ENCODE measurements at regions not wholly inside any gene's neighbourhood (a gene's known extent, or its start where the extent isn't known, plus 50 kb on each side); places are given as distances from the start of the nearest gene placed in this dataset.

DNA sequence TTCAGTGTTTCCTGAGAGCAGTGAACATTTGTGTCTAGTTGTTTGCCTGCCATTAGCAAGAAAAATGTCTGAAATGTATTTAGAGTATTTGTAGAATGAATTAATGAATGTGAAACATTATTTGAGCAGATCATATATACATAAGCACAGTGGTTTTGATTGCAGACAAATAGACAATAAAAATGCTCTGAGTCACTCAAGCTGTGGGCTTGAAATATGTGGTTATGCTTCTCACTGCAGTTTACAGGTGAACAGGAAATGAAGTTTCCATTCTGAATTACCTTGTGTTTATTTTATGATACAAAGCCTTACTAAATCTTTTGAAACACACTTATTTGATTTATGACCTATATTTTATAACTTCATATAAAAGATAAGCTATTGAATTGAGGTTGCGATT lies 827.7 kb downstream of the TMTC2 start:
- TF ChIP-seq, protein P1, sequence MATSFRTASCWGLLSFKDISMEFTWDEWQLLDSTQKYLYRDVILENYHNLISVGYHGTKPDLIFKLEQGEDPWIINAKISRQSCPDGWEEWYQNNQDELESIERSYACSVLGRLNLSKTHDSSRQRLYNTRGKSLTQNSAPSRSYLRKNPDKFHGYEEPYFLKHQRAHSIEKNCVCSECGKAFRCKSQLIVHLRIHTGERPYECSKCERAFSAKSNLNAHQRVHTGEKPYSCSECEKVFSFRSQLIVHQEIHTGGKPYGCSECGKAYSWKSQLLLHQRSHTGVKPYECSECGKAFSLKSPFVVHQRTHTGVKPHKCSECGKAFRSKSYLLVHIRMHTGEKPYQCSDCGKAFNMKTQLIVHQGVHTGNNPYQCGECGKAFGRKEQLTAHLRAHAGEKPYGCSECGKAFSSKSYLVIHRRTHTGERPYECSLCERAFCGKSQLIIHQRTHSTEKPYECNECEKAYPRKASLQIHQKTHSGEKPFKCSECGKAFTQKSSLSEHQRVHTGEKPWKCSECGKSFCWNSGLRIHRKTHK (tag by site-specific recombination; IDR thresholded peaks at IDR 0.05): no peak
- TF ChIP-seq ZNF624 (tag by site-specific recombination; IDR thresholded peaks at IDR 0.05) (no peak), ZNF792 (tag by site-specific recombination; IDR thresholded peaks at IDR 0.05) (no peak), ZNF18 (tag by site-specific recombination; IDR thresholded peaks at IDR 0.05) (no peak)
- no peak overlapping the region for H3K27ac ChIP-seq (ENCODE audit: extremely low read depth, low read depth, low read length)
- H3K4me3 ChIP-seq (ENCODE audit: low read depth, low read length): no peak overlapping the region
- no peaks in the 10 kb centered on the region for H3K36me3 ChIP-seq (ENCODE audit: control insufficient read depth in 2 of 2, insufficient read depth in 1 of 2, low read length in 2 of 2)
- ChIA-PET POLR2A (no interaction called here), CTCF (no interaction called here)
- H3K9me3 ChIP-seq (ENCODE audit: control insufficient read depth, insufficient read depth, low read depth, low read length): no peaks in the 10 kb centered on the region
- H3K4me1 ChIP-seq (ENCODE audit: control insufficient read depth, insufficient read depth, low read length): no peaks in the 10 kb centered on the region

DNA sequence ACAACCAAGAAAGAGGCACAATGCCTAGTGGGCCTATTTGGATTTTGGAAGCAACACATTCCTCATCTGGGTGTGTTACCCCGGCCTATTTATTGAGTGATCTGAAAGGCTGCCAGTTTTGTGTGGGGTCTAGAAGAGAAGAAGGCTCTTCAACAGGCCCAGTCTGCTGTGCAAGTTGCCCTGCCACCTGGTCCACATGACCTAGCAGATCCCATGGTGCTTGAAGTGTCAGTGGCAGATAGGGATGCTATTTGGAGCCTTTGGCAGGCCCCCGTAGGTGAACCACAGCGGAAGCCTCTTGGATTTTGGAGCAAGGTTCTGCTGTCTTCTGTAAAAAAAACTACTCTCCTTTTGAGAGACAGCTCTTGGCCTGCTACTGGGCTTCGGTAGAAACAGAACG lies 820.1 kb downstream of the TMTC2 start:
- no peaks in the 10 kb centered on the region for H3K36me3 ChIP-seq (ENCODE audit: control insufficient read depth in 2 of 2, insufficient read depth in 1 of 2, low read length in 2 of 2)
- H3K27ac ChIP-seq (ENCODE audit: extremely low read depth, low read depth, low read length): no peak overlapping the region
- no peaks in the 10 kb centered on the region for H3K9me3 ChIP-seq (ENCODE audit: control insufficient read depth, insufficient read depth, low read depth, low read length)
- H3K4me3 ChIP-seq (ENCODE audit: low read depth, low read length): no peak overlapping the region
- TF ChIP-seq ZBTB48 (tag by site-specific recombination; IDR thresholded peaks at IDR 0.05): no peak
- no peak for TF ChIP-seq ZNF76 (tag by site-specific recombination; IDR thresholded peaks at IDR 0.05; ENCODE audit: borderline replicate concordance, low read depth)
- TF ChIP-seq ZNF629 (tag by site-specific recombination; IDR thresholded peaks at IDR 0.05): no peak
- TF ChIP-seq EGR2 (tag by site-specific recombination; IDR thresholded peaks at IDR 0.05; ENCODE audit: low read depth): no peak
- TF ChIP-seq ZBTB8A (tag by site-specific recombination; IDR thresholded peaks at IDR 0.05): no peak
- TF ChIP-seq HOXC10 (CRISPR knock-in tag; IDR thresholded peaks at IDR 0.05): no peak
- no peak for TF ChIP-seq BCL6B (tag by site-specific recombination; IDR thresholded peaks at IDR 0.05)
- TF ChIP-seq, protein P2, sequence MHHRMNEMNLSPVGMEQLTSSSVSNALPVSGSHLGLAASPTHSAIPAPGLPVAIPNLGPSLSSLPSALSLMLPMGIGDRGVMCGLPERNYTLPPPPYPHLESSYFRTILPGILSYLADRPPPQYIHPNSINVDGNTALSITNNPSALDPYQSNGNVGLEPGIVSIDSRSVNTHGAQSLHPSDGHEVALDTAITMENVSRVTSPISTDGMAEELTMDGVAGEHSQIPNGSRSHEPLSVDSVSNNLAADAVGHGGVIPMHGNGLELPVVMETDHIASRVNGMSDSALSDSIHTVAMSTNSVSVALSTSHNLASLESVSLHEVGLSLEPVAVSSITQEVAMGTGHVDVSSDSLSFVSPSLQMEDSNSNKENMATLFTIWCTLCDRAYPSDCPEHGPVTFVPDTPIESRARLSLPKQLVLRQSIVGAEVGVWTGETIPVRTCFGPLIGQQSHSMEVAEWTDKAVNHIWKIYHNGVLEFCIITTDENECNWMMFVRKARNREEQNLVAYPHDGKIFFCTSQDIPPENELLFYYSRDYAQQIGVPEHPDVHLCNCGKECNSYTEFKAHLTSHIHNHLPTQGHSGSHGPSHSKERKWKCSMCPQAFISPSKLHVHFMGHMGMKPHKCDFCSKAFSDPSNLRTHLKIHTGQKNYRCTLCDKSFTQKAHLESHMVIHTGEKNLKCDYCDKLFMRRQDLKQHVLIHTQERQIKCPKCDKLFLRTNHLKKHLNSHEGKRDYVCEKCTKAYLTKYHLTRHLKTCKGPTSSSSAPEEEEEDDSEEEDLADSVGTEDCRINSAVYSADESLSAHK (tag by site-specific recombination; IDR thresholded peaks at IDR 0.05): no peak
- TF ChIP-seq ZNF792 (tag by site-specific recombination; IDR thresholded peaks at IDR 0.05): no peak
- TF ChIP-seq ZNF16 (tag by site-specific recombination; IDR thresholded peaks at IDR 0.05; ENCODE audit: low read depth): no peak
- TF ChIP-seq ZNF791 (tag by site-specific recombination; IDR thresholded peaks at IDR 0.05): no peak
- TF ChIP-seq, protein P3, sequence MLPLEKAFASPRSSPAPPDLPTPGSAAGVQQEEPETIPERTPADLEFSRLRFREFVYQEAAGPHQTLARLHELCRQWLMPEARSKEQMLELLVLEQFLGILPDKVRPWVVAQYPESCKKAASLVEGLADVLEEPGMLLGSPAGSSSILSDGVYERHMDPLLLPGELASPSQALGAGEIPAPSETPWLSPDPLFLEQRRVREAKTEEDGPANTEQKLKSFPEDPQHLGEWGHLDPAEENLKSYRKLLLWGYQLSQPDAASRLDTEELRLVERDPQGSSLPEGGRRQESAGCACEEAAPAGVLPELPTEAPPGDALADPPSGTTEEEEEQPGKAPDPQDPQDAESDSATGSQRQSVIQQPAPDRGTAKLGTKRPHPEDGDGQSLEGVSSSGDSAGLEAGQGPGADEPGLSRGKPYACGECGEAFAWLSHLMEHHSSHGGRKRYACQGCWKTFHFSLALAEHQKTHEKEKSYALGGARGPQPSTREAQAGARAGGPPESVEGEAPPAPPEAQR (tag by site-specific recombination; IDR thresholded peaks at IDR 0.05): no peak
- TF ChIP-seq OSR2 (tag by site-specific recombination; IDR thresholded peaks at IDR 0.05): no peak
- no peak for TF ChIP-seq GLIS1 (tag by site-specific recombination; IDR thresholded peaks at IDR 0.05)
- TF ChIP-seq ZNF140 (tag by site-specific recombination; IDR thresholded peaks at IDR 0.05): no peak
- TF ChIP-seq ZNF518A (tag by site-specific recombination; conservative IDR thresholded peaks at IDR 0.05; ENCODE audit: low read depth): no peak
- no peak for TF ChIP-seq ZNF558 (tag by site-specific recombination; IDR thresholded peaks at IDR 0.05)
- no peak for TF ChIP-seq KLF1 (tag by site-specific recombination; IDR thresholded peaks at IDR 0.05)
- no peak for TF ChIP-seq ZNF24 (tag by site-specific recombination; IDR thresholded peaks at IDR 0.05)
- no peaks in the 10 kb centered on the region for H3K4me1 ChIP-seq (ENCODE audit: control insufficient read depth, insufficient read depth, low read length)
- ChIA-PET POLR2A (no interaction called here), CTCF (no interaction called here)
